K562 (cell line): ENCODE measurements at regions not wholly inside any gene's neighbourhood (a gene's known extent, or its start where the extent isn't known, plus 50 kb on each side); places are given as distances from the start of the nearest gene placed in this dataset.

Source experiments
- ATAC-seq: fragments of 200-7000 bp; cut with Tn5 transposase; 3 replicates; pipeline ENCODE4 v1.9.1; 2020; ENCODE audit warnings: moderate library complexity
- BruUV-seq: library from RNA; stranded (reverse); fragments of 400-500 nt; replicated peaks from 2 replicates; lab custom pipeline; 2021; lab: Mats Ljungman, UMichigan
- CTCF ChIA-PET: fragments of 300-600 bp; formaldehyde crosslinking; extraction: SDS; loops from one replicate; lab custom pipeline; 2021; ENCODE audit warnings: low intra/inter-chr PET ratio; lab: Yijun Ruan, JAX
- POLR2A ChIA-PET: fragments of 300-600, 350-650 bp; sonication (Branson Sonifier 250); formaldehyde crosslinking; extraction: SDS; loops from one replicate; lab custom pipeline; 2021; ENCODE audit warnings: antibody characterized with exemption, inconsistent platforms; lab: Yijun Ruan, JAX
- DNase-seq, 4 experiments: peaks; one replicate each; pipeline versions ENCODE4 v3.0.0 to v3.0.0-alpha.2; 2011 to 2018; ENCODE audit warnings: low spot score in 3 of 4, mixed read lengths in 3 of 4; ENCODE audit errors: extremely low read depth in 1 of 4
- FAIRE-seq: peaks from 2 replicates; lab custom pipeline; 2011; peaks lifted over from hg19 to GRCh38; lab: Jason Lieb, UNC
- H2AFZ ChIP-seq: 2 replicates; pipeline ENCODE4 v1.6.0; 2011; ENCODE audit warnings: low read depth, low read length, control low read depth, inconsistent platforms
- H3K27ac ChIP-seq: fragments of 200-600 bp; 3 replicates; pipeline ENCODE4 v1.8.0; 2011; ENCODE audit warnings: low read depth, mild to moderate bottlenecking, control low read depth, inconsistent platforms, low read length, moderate library complexity, mixed read lengths; ENCODE audit errors: extremely low read depth
- H3K27me3 ChIP-seq, 2 experiments: fragments of 300-600 bp in 1 of 2; 2 replicates in 1 of 2; 3 replicates in 1 of 2; pipeline versions ENCODE4 v1.6.0 to v1.8.0; 2011; ENCODE audit warnings: inconsistent platforms in 2 of 2, low read length in 2 of 2, mild to moderate bottlenecking in 1 of 2, mixed read lengths in 1 of 2, moderate library complexity in 1 of 2; ENCODE audit not compliant: control insufficient read depth in 2 of 2, insufficient read depth in 2 of 2
- H3K36me3 ChIP-seq: fragments of 300-600 bp; 3 replicates; pipeline ENCODE4 v1.8.0; 2011; ENCODE audit warnings: mild to moderate bottlenecking, low read length, inconsistent platforms; ENCODE audit not compliant: control insufficient read depth, insufficient read depth
- H3K4me1 ChIP-seq, 2 experiments: fragments of 200-600 bp in 1 of 2; replicated peaks in 1 of 2; 2 replicates in 1 of 2; 3 replicates in 1 of 2; pipeline versions ENCODE4 v1.5.1 to v1.8.0; 2011; ENCODE audit warnings: inconsistent platforms in 2 of 2, low read length in 2 of 2, mild to moderate bottlenecking in 1 of 2, mixed read lengths in 1 of 2, moderate library complexity in 1 of 2; ENCODE audit not compliant: control insufficient read depth in 2 of 2, insufficient read depth in 2 of 2
- H3K4me2 ChIP-seq: 2 replicates; pipeline ENCODE4 v1.6.1; 2011; ENCODE audit warnings: low read length, control low read depth, inconsistent platforms, mixed read lengths; ENCODE audit not compliant: insufficient read depth
- H3K4me3 ChIP-seq: fragments of 200-600 bp; sonication (generic), shearing (Covaris generic); 2 replicates; pipeline ENCODE4 v1.5.1; 2016; ENCODE audit warnings: control low read depth, inconsistent platforms
- H3K79me2 ChIP-seq: fragments of 200-600 bp; 3 replicates; pipeline ENCODE4 v1.8.0; 2011; ENCODE audit warnings: low read length, inconsistent platforms; ENCODE audit not compliant: control insufficient read depth, insufficient read depth
- H3K9ac ChIP-seq, 2 experiments: 2 replicates each; pipeline versions ENCODE4 v1.6.0 to v1.6.1; 2011; ENCODE audit warnings: low read depth in 2 of 2, low read length in 2 of 2, control low read depth in 1 of 2, inconsistent platforms in 1 of 2, mild to moderate bottlenecking in 1 of 2, mixed read lengths in 1 of 2; ENCODE audit not compliant: insufficient read depth in 1 of 2
- H3K9me1 ChIP-seq: one replicate; pipeline ENCODE4 v1.6.0; 2011; ENCODE audit warnings: inconsistent platforms, mild to moderate bottlenecking, low read length, moderate library complexity; ENCODE audit not compliant: control insufficient read depth, insufficient read depth
- H3K9me3 ChIP-seq: replicated peaks from 2 replicates; pipeline ENCODE4 v1.5.1; 2011; ENCODE audit warnings: low read depth, low read length, inconsistent platforms; ENCODE audit not compliant: control insufficient read depth, insufficient read depth
- H4K20me1 ChIP-seq: replicated peaks from 2 replicates; pipeline ENCODE4 v1.6.1; 2011; ENCODE audit warnings: low read length, inconsistent platforms, mixed read lengths; ENCODE audit not compliant: control insufficient read depth, insufficient read depth
- ELK1 ChIP-seq: sonication (generic); formaldehyde crosslinking; IDR thresholded peaks from 2 replicates; pipeline ENCODE4 v1.8.1; 2022; ENCODE audit warnings: missing genetic modification reagents
- FOXK1 ChIP-seq: sonication (generic); formaldehyde crosslinking; IDR thresholded peaks from 2 replicates; pipeline ENCODE4 v1.8.0; 2022; ENCODE audit warnings: missing genetic modification reagents, mild to moderate bottlenecking, borderline replicate concordance
- HEY1 ChIP-seq: fragments of 250-450 bp; sonication (Bioruptor Pico); IDR thresholded peaks from 2 replicates; pipeline ENCODE4 v1.5.0; 2020; ENCODE audit warnings: mild to moderate bottlenecking, moderate library complexity, borderline replicate concordance
- HLTF ChIP-seq: fragments of 450-650 bp; IDR thresholded peaks from 2 replicates; pipeline ENCODE4 v1.6.1; 2016
- MITF ChIP-seq: IDR thresholded peaks from 2 replicates; pipeline ENCODE4 v1.6.1; 2014; ENCODE audit warnings: antibody characterized with exemption
- RREB1 ChIP-seq: fragments of 250-450 bp; sonication (Bioruptor Pico); IDR thresholded peaks from 2 replicates; pipeline ENCODE4 v1.4.0; 2020
- TFAM ChIP-seq: fragments of 250-450 bp; sonication (Bioruptor Pico); conservative IDR thresholded peaks from 2 replicates; pipeline ENCODE4 v1.5.0; 2021; ENCODE audit warnings: mild to moderate bottlenecking, moderate library complexity
- ZBTB43 ChIP-seq: sonication (generic); formaldehyde crosslinking; IDR thresholded peaks from 2 replicates; pipeline ENCODE4 v1.8.0; 2023; ENCODE audit warnings: mild to moderate bottlenecking, missing genetic modification reagents
- ZNF280A ChIP-seq: fragments of 450-650 bp; IDR thresholded peaks from 2 replicates; pipeline ENCODE4 v1.6.1; 2018; ENCODE audit warnings: mild to moderate bottlenecking, low read depth; ENCODE audit not compliant: partially characterized antibody
- ZNF449 ChIP-seq: fragments of 250-450 bp; sonication (Bioruptor Pico); IDR thresholded peaks from 2 replicates; pipeline ENCODE4 v1.8.0; 2022; ENCODE audit warnings: moderate library complexity, mild to moderate bottlenecking, inconsistent platforms
- WGBS: fragments of 100-300 bp; shearing (Covaris generic); methylation state at CpG from one replicate; pipeline ENCODE4 v1.1.6; 2016; ENCODE audit warnings: low coverage, mixed read lengths; ENCODE audit not compliant: insufficient coverage; ENCODE audit errors: missing lambda C conversion rate; 5-methylcytosine and 5-hydroxymethylcytosine counted together
- in situ Hi-C: fragments of 300-500 bp; cut with MboI; formaldehyde crosslinking; loops from 4 replicates; pipeline ENCODE4 v1.15.0; 2018; ENCODE audit warnings: inconsistent platforms, mixed read lengths
- intact Hi-C: fragments of 100-400 bp; cut with micrococcal nuclease; formaldehyde crosslinking; loops from 2 replicates; pipeline ENCODE4 v1.14.2; 2022

GRCh38 chr9:10928372-10928771, 315.6 kb upstream of the PTPRD start:
- Histone ChIP-seq H3K79me2 (no peaks in the 10 kb centered on the region), H3K4me3 (no peak overlapping the region), H3K27me3 (no peaks in the 10 kb centered on the region), H3K9me1 (no peaks in the 10 kb centered on the region), H3K4me2 (no peak overlapping the region), H3K4me1 (no peaks in the 10 kb centered on the region), H4K20me1 (no peaks in the 10 kb centered on the region), H3K27ac (no peak overlapping the region), H3K9ac (no peak overlapping the region), H3K9me3 (no peaks in the 10 kb centered on the region), H3K36me3 (no peaks in the 10 kb centered on the region), H2AFZ (no peak overlapping the region)
- intact Hi-C loops, result no loop called here
- no peak for DNase-seq
- POLR2A ChIA-PET, result no interaction called here
- CTCF ChIA-PET, result no interaction called here
- no peak for FAIRE-seq
- in situ Hi-C loops, result no loop called here
- BruUV-seq, result no TSS peak
- no peak for ATAC-seq
- WGBS, result 0% methylated on average over 2 of the region's 2 CpGs
- TF ChIP-seq ZNF449 (CRISPR knock-in tag) (no peak), HLTF (no peak), HEY1 (CRISPR knock-in tag) (no peak), ELK1 (CRISPR knock-in tag) (no peak), ZNF280A (no peak), ZBTB43 (CRISPR knock-in tag) (no peak), TFAM (CRISPR knock-in tag) (no peak), RREB1 (CRISPR knock-in tag) (no peak), MITF (no peak), FOXK1 (CRISPR knock-in tag) (no peak)
